NCI-H2227 treated with DMSO at 0.1 percent for 48 hours (cell line): ENCODE measurements at regions not wholly inside any gene's neighbourhood (a gene's known extent, or its start where the extent isn't known, plus 50 kb on each side); places are given as distances from the start of the nearest gene placed in this dataset.

Experiments used
- DNase-seq: peaks from one replicate; lab custom pipeline; 2025; lab: John Stamatoyannopoulos, UW

GRCh38 chr9:28821240-28821639 is 1248.0 kb upstream of the C9orf72 start:
- DNase-seq = no peak

GRCh38 chr9:28824432-28824963 is 1251.2 kb upstream of the C9orf72 start:
- DNase-seq = no peak

- no peak for DNase-seq
Measured at GRCh38 chr9:28832168-28832770, 1259.0 kb upstream of the C9orf72 start.

- DNase-seq = no peak
Measured at GRCh38 chr9:28834156-28834555, 1260.9 kb upstream of the C9orf72 start.

- no peak for DNase-seq
Measured at GRCh38 chr9:28839778-28840430, 1266.6 kb upstream of the C9orf72 start.

- DNase-seq = no peak
Measured at GRCh38 chr9:28841775-28842174, 1268.5 kb upstream of the C9orf72 start.

- no peak for DNase-seq
Measured at GRCh38 chr9:28847331-28847730, 1274.0 kb upstream of the C9orf72 start.

- no peak for DNase-seq
Measured at GRCh38 chr9:28848671-28849070, 1275.4 kb upstream of the C9orf72 start.

- no peak for DNase-seq
Measured at GRCh38 chr9:28853477-28853876, 1280.2 kb upstream of the C9orf72 start.

GRCh38 chr9:28866951-28867350 is 1293.7 kb upstream of the C9orf72 start:
- no peak for DNase-seq

GRCh38 chr9:28868228-28868990 is 1295.1 kb upstream of the C9orf72 start:
- no peak for DNase-seq

GRCh38 chr9:28882529-28882928 is 1309.2 kb upstream of the C9orf72 start:
- no peak for DNase-seq

GRCh38 chr9:28883234-28883633 is 1310.0 kb upstream of the C9orf72 start:
- no peak for DNase-seq

- no peak for DNase-seq
Measured at GRCh38 chr9:28887188-28887884, 1314.1 kb upstream of the C9orf72 start.

GRCh38 chr9:28888806-28889205 is 1315.5 kb upstream of the C9orf72 start:
- no peak for DNase-seq

GRCh38 chr9:28892538-28892937 is 1319.3 kb upstream of the C9orf72 start:
- DNase-seq = no peak

GRCh38 chr9:28899267-28899666 is 1326.0 kb upstream of the C9orf72 start:
- no peak for DNase-seq

GRCh38 chr9:28899926-28900325 is 1326.6 kb upstream of the C9orf72 start:
- no peak for DNase-seq

- DNase-seq = no peak
Measured at GRCh38 chr9:28900406-28900805, 1327.1 kb upstream of the C9orf72 start.

- DNase-seq = no peak
Measured at GRCh38 chr9:28909526-28909925, 1336.2 kb upstream of the C9orf72 start.

- DNase-seq = no peak
Measured at GRCh38 chr9:28912621-28913020, 1339.3 kb upstream of the C9orf72 start.

GRCh38 chr9:28915202-28915930 is 1342.1 kb upstream of the C9orf72 start:
- no peak for DNase-seq
